ENCODE measurements at regions not wholly inside any gene's neighbourhood (a gene's known extent, or its start where the extent isn't known, plus 50 kb on each side); places are given as distances from the start of the nearest gene placed in this dataset.

GRCh38 chr10:76641215-76641614 is 996.4 kb downstream of the KCNMA1 start:
- TF ChIP-seq POLR2A (IDR thresholded peaks at IDR 0.05): no peak
- no peak for TF ChIP-seq CTCF (IDR thresholded peaks at IDR 0.05)

Data from heart left ventricle (tissue), 13 donors.